ENCODE measurements at regions not wholly inside any gene's neighbourhood (a gene's known extent, or its start where the extent isn't known, plus 50 kb on each side); places are given as distances from the start of the nearest gene placed in this dataset.

GRCh38 chr18:57853864-57854263, 50.7 kb upstream of the ATP8B1 start:
- TF ChIP-seq CTCF (IDR thresholded peaks at IDR 0.05) = no peak
- TF ChIP-seq POLR2A (IDR thresholded peaks at IDR 0.05) = no peak
